ENCODE measurements at regions not wholly inside any gene's neighbourhood (a gene's known extent, or its start where the extent isn't known, plus 50 kb on each side); places are given as distances from the start of the nearest gene placed in this dataset.
A peak's percentile ranks its signal among the peaks of the same experiment; 100 is the strongest.

DNA sequence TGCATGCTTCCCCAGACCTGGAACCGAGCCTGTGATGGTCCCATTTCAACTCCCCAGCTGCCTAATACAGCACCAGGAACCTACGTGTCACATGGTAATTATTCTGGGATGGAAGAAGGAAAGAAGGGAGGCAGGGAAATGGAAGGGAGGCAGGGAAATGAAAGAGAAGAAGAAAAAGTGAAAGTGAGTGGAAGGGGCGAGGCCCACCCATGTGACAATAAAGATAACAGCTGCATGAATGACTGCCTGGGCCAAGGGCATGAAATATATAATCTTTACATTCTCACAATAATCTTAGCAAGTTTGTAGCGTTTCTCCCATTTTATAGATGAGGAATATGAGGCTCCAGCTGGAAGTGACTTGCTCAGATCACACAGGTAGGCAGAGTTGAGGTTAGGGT, 245.0 kb upstream of the PWP1 start:
- Mint-ChIP-seq H3K36me3 (peaks cover 0 to 7% of the 10 kb centered on the region in 2 donors), H3K27ac (peak overlapping the region in 2 of 7 donors; percentile 13 to 30), H3K4me3 (peak overlapping the region in 2 of 8 donors; percentile 2 to 44), H3K9me3 (peaks cover 0 to 2% (median 0%) of the 10 kb centered on the region in 8 donors), H3K27me3 (no peaks in the 10 kb centered on the region), H3K4me1 (peaks cover 12 to 33% (median 16%) of the 10 kb centered on the region in 4 donors)
- POLR2A ChIA-PET (ENCODE audit: partially characterized antibody), result no interaction called here
- Histone ChIP-seq H3K27me3 (ENCODE audit: insufficient read depth, low read length) (no peaks in the 10 kb centered on the region), H3K36me3 (ENCODE audit: insufficient read depth, low read length) (no peaks in the 10 kb centered on the region), H3K9me3 (ENCODE audit: control insufficient read depth in 1 of 2, low read length in 2 of 2) (no peaks in the 10 kb centered on the region), H3K4me1 (ENCODE audit: insufficient read depth, low read length) (peaks cover 4% of the 10 kb centered on the region), H3K27ac (ENCODE audit: low read depth, low read length) (no peak overlapping the region), H3K4me3 (ENCODE audit: low read length in 2 of 2) (no peak overlapping the region)
- intact Hi-C loops (cut with micrococcal nuclease), result no loop called here
- CTCF ChIA-PET (ENCODE audit: partially characterized antibody), result no interaction called here
- no peak for DNase-seq

DNA sequence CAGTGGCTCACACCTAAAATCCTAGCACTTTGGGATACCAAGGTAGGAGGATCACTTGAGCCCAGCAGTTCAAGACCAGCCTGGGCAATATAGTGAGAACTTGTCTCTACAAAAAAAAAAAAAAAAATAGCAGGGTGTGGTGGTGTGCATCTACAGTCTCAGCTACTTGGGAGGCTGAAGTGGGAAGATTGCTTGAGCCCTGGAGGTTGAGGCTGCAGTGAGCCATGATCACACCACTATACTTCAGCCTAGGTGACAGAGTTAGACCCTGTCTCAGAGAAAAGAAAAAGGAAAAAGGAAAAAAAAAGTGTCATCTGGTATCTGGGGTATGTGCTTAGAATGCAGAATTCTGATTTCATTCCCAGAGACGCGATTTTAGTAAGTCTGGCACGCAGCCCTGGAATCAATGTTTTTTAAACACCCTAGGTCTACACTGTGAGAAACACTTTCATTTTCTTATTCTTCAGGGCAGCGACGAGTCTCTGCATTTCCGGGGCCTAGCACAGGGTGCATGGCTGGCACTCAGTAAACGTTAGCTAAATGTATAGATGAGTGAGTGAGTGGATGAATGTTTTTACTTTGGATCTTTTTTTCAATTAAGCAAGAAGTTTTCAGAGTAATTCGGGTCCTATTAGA, 243.8 kb upstream of the PWP1 start:
- DNase-seq, result peak in 3 of 5 donors; percentile 5 to 11 (median 5)
- Histone ChIP-seq H3K9me3 (ENCODE audit: control insufficient read depth in 1 of 2, low read length in 2 of 2) (no peaks in the 10 kb centered on the region), H3K4me1 (ENCODE audit: insufficient read depth, low read length) (peaks cover 4% of the 10 kb centered on the region), H3K27me3 (ENCODE audit: insufficient read depth, low read length) (no peaks in the 10 kb centered on the region), H3K36me3 (ENCODE audit: insufficient read depth, low read length) (no peaks in the 10 kb centered on the region), H3K4me3 (ENCODE audit: low read length in 2 of 2) (no peak overlapping the region), H3K27ac (ENCODE audit: low read depth, low read length) (no peak overlapping the region)
- peak overlapping the region; percentile 25 to 86 (median 64) for H3K27ac Mint-ChIP-seq
- peaks cover 0 to 2% (median 0%) of the 10 kb centered on the region in 8 donors for H3K9me3 Mint-ChIP-seq
- H3K4me3 Mint-ChIP-seq, result peak overlapping the region; percentile 40 to 74 (median 59)
- CTCF ChIA-PET (ENCODE audit: partially characterized antibody), result no interaction called here
- H3K36me3 Mint-ChIP-seq, result peaks cover 0 to 9% of the 10 kb centered on the region in 2 donors
- H3K27me3 Mint-ChIP-seq, result no peaks in the 10 kb centered on the region
- H3K4me1 Mint-ChIP-seq, result peaks cover 14 to 43% (median 17%) of the 10 kb centered on the region in 4 donors
- POLR2A ChIA-PET (ENCODE audit: partially characterized antibody), result no interaction called here
- intact Hi-C loops (cut with micrococcal nuclease), result no loop called here

DNA sequence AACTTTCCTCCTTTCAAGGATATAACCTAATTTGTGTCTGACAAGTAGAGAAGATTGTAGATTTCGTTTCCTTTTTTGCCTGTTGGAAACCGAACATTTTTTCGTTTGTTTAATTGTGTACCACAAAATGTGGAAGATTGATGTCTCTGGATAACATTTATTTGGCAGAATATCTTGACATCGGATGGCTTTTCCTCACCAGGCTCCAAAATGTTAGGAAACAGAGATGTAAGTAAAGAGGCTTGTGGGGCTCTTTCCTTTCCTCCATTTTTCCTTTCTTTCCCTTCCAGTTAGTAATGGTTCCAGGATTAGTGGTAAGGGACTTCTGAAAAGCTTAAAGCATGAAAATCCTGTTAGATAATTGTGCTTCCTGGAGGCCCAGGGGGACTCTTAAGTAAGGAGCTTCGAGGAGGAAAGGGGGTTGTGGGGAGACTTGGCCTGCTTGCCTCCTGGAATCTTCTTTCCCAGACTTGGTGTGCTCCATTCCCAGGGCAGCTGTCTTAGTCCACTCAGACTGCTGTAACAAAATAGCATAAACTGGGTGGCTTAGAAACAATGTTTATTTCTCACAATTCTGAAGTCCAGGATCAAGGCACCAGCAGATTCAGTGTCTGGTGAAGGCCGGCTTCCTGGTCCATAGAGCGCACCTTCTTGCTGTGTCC, 243.1 kb upstream of the PWP1 start:
- POLR2A ChIA-PET (ENCODE audit: partially characterized antibody), result no interaction called here
- Histone ChIP-seq H3K36me3 (ENCODE audit: insufficient read depth, low read length) (no peaks in the 10 kb centered on the region), H3K9me3 (ENCODE audit: control insufficient read depth in 1 of 2, low read length in 2 of 2) (no peaks in the 10 kb centered on the region), H3K4me3 (ENCODE audit: low read length in 2 of 2) (no peak overlapping the region), H3K4me1 (ENCODE audit: insufficient read depth, low read length) (peaks cover 4% of the 10 kb centered on the region), H3K27me3 (ENCODE audit: insufficient read depth, low read length) (no peaks in the 10 kb centered on the region), H3K27ac (ENCODE audit: low read depth, low read length) (no peak overlapping the region)
- no peak for DNase-seq
- Mint-ChIP-seq H3K9me3 (peaks cover 0 to 2% (median 0%) of the 10 kb centered on the region in 8 donors), H3K4me1 (peaks cover 14 to 43% (median 17%) of the 10 kb centered on the region in 4 donors), H3K36me3 (peaks cover 0 to 9% of the 10 kb centered on the region in 2 donors), H3K27me3 (no peaks in the 10 kb centered on the region), H3K27ac (peak overlapping the region; percentile 8 to 86 (median 59)), H3K4me3 (peak overlapping the region; percentile 40 to 74 (median 59))
- CTCF ChIA-PET (ENCODE audit: partially characterized antibody), result no interaction called here
- intact Hi-C loops (cut with micrococcal nuclease), result no loop called here

DNA sequence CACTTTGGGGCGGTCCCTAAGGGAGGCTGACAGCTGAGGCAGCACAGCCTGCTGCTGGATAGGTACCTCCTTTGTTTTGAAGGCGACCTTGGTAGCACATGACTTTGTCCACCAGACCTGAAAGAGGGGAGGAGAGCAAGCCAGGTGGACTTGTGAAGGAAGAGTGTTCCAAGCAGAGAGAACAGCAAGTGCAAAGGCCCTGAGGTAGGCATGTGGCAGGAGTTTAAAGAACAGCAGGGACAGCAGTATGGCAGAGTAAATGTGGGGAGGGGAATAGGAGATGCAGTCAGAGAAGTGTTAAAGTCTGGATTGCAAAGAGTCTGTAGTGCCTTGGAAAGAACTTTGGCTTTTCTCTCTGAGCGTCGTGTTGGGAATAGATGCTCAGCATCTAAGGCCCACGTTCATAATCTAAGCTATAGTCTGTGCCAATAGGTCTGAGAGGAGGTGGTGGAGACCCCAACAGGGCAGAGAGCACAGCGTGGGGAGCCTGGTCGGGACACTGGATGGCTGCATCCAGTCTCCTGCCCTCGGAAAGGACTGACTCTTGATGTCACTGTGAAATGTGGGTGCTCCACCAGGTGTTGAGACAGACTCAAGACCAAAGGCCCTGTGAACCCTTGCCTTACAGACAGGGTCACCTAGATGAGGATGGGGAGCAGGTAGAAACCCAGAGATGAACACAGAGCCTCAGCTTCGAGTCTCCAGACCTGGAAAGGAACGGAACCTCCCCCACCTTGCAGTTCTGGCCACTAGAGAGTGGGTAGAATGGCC, 242.1 kb upstream of the PWP1 start:
- peaks cover 4% of the 10 kb centered on the region for H3K4me1 ChIP-seq (ENCODE audit: insufficient read depth, low read length)
- peaks cover 0 to 2% (median 0%) of the 10 kb centered on the region in 8 donors for H3K9me3 Mint-ChIP-seq
- peaks cover 17 to 43% (median 22%) of the 10 kb centered on the region in 4 donors for H3K4me1 Mint-ChIP-seq
- ChIA-PET CTCF (ENCODE audit: partially characterized antibody) (no interaction called here), POLR2A (ENCODE audit: partially characterized antibody) (no interaction called here)
- H3K27me3 Mint-ChIP-seq, result no peaks in the 10 kb centered on the region
- H3K4me3 Mint-ChIP-seq, result peak overlapping the region in 1 of 8 donors; percentile 50
- H3K4me3 ChIP-seq (ENCODE audit: low read length in 2 of 2), result no peak overlapping the region
- no peaks in the 10 kb centered on the region for H3K9me3 ChIP-seq (ENCODE audit: control insufficient read depth in 1 of 2, low read length in 2 of 2)
- peaks cover 4 to 9% of the 10 kb centered on the region in 2 donors for H3K36me3 Mint-ChIP-seq
- H3K27ac Mint-ChIP-seq, result no peak overlapping the region
- H3K27ac ChIP-seq (ENCODE audit: low read depth, low read length), result no peak overlapping the region
- no peak for DNase-seq
- H3K36me3 ChIP-seq (ENCODE audit: insufficient read depth, low read length), result no peaks in the 10 kb centered on the region
- no peaks in the 10 kb centered on the region for H3K27me3 ChIP-seq (ENCODE audit: insufficient read depth, low read length)
- intact Hi-C loops (cut with micrococcal nuclease), result no loop called here

- Mint-ChIP-seq H3K36me3 (peaks cover 6 to 9% of the 10 kb centered on the region in 2 donors), H3K4me3 (peak overlapping the region in 1 of 8 donors; percentile 5), H3K27me3 (no peaks in the 10 kb centered on the region), H3K9me3 (peaks cover 0 to 2% (median 0%) of the 10 kb centered on the region in 8 donors), H3K4me1 (peaks cover 12 to 35% (median 16%) of the 10 kb centered on the region in 4 donors), H3K27ac (no peak overlapping the region)
- Histone ChIP-seq H3K27ac (ENCODE audit: low read depth, low read length) (no peak overlapping the region), H3K4me3 (ENCODE audit: low read length in 2 of 2) (no peak overlapping the region), H3K36me3 (ENCODE audit: insufficient read depth, low read length) (no peaks in the 10 kb centered on the region), H3K9me3 (ENCODE audit: control insufficient read depth in 1 of 2, low read length in 2 of 2) (no peaks in the 10 kb centered on the region), H3K27me3 (ENCODE audit: insufficient read depth, low read length) (no peaks in the 10 kb centered on the region), H3K4me1 (ENCODE audit: insufficient read depth, low read length) (no peaks in the 10 kb centered on the region)
- POLR2A ChIA-PET (ENCODE audit: partially characterized antibody), result interaction anchor here (0.9 kb wide), 1 partner anchor 10 kb away, joined by 3 read pairs; no protein-coding TSS in a partner anchor
- DNase-seq, result no peak
- intact Hi-C loops (cut with micrococcal nuclease), result no loop called here
- CTCF ChIA-PET (ENCODE audit: partially characterized antibody), result no interaction called here
Measured at GRCh38 chr12:107444771-107445170, 240.8 kb upstream of the PWP1 start.

- H3K27me3 Mint-ChIP-seq, result no peaks in the 10 kb centered on the region
- H3K27ac Mint-ChIP-seq, result peak overlapping the region in 1 of 7 donors; percentile 54
- CTCF ChIA-PET (ENCODE audit: partially characterized antibody), result no interaction called here
- no peak overlapping the region for H3K4me3 Mint-ChIP-seq
- no peaks in the 10 kb centered on the region for H3K36me3 ChIP-seq (ENCODE audit: insufficient read depth, low read length)
- POLR2A ChIA-PET (ENCODE audit: partially characterized antibody), result no interaction called here
- H3K4me3 ChIP-seq (ENCODE audit: low read length in 2 of 2), result no peak overlapping the region
- peaks cover 7 to 25% (median 10%) of the 10 kb centered on the region in 4 donors for H3K4me1 Mint-ChIP-seq
- intact Hi-C loops (cut with micrococcal nuclease), result no loop called here
- H3K9me3 Mint-ChIP-seq, result peaks cover 0 to 3% (median 0%) of the 10 kb centered on the region in 8 donors
- H3K36me3 Mint-ChIP-seq, result peaks cover 9 to 15% of the 10 kb centered on the region in 2 donors
- no peaks in the 10 kb centered on the region for H3K9me3 ChIP-seq (ENCODE audit: control insufficient read depth in 1 of 2, low read length in 2 of 2)
- no peaks in the 10 kb centered on the region for H3K27me3 ChIP-seq (ENCODE audit: insufficient read depth, low read length)
- H3K27ac ChIP-seq (ENCODE audit: low read depth, low read length), result no peak overlapping the region
- DNase-seq, result no peak
- no peaks in the 10 kb centered on the region for H3K4me1 ChIP-seq (ENCODE audit: insufficient read depth, low read length)
Measured at GRCh38 chr12:107446476-107446875, 239.1 kb upstream of the PWP1 start.

DNA sequence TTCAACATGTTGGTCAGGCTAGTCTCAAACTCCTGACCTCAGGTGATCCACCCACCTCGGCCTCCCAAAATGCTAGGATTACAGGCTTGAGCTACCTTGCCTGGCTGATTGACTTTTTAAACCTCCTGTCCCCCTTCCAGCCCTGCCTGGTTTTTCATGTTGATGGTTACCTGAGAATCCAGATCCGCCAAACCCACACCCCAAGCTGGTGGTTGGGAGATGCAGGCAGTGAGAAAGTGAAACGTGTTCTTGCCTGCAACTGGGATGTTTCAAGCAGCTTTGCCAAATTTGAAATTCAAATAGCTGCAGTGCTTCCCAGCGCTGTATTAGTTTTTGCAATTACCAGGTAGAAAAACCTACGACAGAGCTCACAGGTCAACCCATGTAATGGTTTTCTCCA, 238.3 kb upstream of the PWP1 start:
- peaks cover 5 to 15% of the 10 kb centered on the region in 2 donors for H3K36me3 Mint-ChIP-seq
- H3K4me1 Mint-ChIP-seq, result peaks cover 7 to 23% (median 9%) of the 10 kb centered on the region in 4 donors
- no peak for DNase-seq
- peaks cover 0 to 5% (median 2%) of the 10 kb centered on the region in 8 donors for H3K9me3 Mint-ChIP-seq
- H3K36me3 ChIP-seq (ENCODE audit: insufficient read depth, low read length), result no peaks in the 10 kb centered on the region
- no peak overlapping the region for H3K4me3 Mint-ChIP-seq
- no peaks in the 10 kb centered on the region for H3K9me3 ChIP-seq (ENCODE audit: control insufficient read depth in 1 of 2, low read length in 2 of 2)
- H3K4me1 ChIP-seq (ENCODE audit: insufficient read depth, low read length), result no peaks in the 10 kb centered on the region
- intact Hi-C loops (cut with micrococcal nuclease), result no loop called here
- no peak overlapping the region for H3K27ac ChIP-seq (ENCODE audit: low read depth, low read length)
- ChIA-PET CTCF (ENCODE audit: partially characterized antibody) (no interaction called here), POLR2A (ENCODE audit: partially characterized antibody) (no interaction called here)
- no peak overlapping the region for H3K4me3 ChIP-seq (ENCODE audit: low read length in 2 of 2)
- no peaks in the 10 kb centered on the region for H3K27me3 ChIP-seq (ENCODE audit: insufficient read depth, low read length)
- H3K27me3 Mint-ChIP-seq, result no peaks in the 10 kb centered on the region
- H3K27ac Mint-ChIP-seq, result no peak overlapping the region
